HG03520 (cell line): ENCODE measurements at regions not wholly inside any gene's neighbourhood (a gene's known extent, or its start where the extent isn't known, plus 50 kb on each side); places are given as distances from the start of the nearest gene placed in this dataset.
"Not testable (repeated sequence)": the region's sequence is repeated elsewhere in the genome, so short reads cannot be mapped to it uniquely, and the experiment has no call there.

ENCODE experiments used
- ATAC-seq: cut with Tn5 transposase; IDR thresholded peaks from one replicate; pipeline ENCODE4 v1.9.1; 2021; ENCODE audit warnings: mild to moderate bottlenecking, moderate library complexity; ENCODE audit not compliant: unreplicated experiment

- no peak for ATAC-seq
Observed at GRCh38 chr7:106386958-106387357, 102.2 kb upstream of the NAMPT start.

- ATAC-seq = no peak
Observed at GRCh38 chr7:106384373-106384772, 99.6 kb upstream of the NAMPT start.

GRCh38 chr7:106382929-106383328 lies 98.1 kb upstream of the NAMPT start:
- ATAC-seq = no peak

GRCh38 chr7:106382129-106382528 lies 97.3 kb upstream of the NAMPT start:
- no peak for ATAC-seq

GRCh38 chr7:106381252-106381651 lies 96.5 kb upstream of the NAMPT start:
- ATAC-seq = no peak

GRCh38 chr7:106377847-106378361 lies 93.1 kb upstream of the NAMPT start:
- no peak for ATAC-seq

GRCh38 chr7:106376026-106376799 lies 91.4 kb upstream of the NAMPT start:
- ATAC-seq = no peak

GRCh38 chr7:106375499-106375898 lies 90.7 kb upstream of the NAMPT start:
- no peak for ATAC-seq

GRCh38 chr7:106374437-106374836 lies 89.7 kb upstream of the NAMPT start:
- no peak for ATAC-seq

- no peak for ATAC-seq
Observed at GRCh38 chr7:106372595-106373318, 88.0 kb upstream of the NAMPT start.

- no peak for ATAC-seq
Observed at GRCh38 chr7:106372126-106372525, 87.3 kb upstream of the NAMPT start.

- ATAC-seq = no peak
Observed at GRCh38 chr7:106371629-106372028, 86.8 kb upstream of the NAMPT start.

- ATAC-seq = no peak
Observed at GRCh38 chr7:106370542-106370941, 85.8 kb upstream of the NAMPT start.

GRCh38 chr7:106369816-106370215 lies 85.0 kb upstream of the NAMPT start:
- ATAC-seq = no peak

- no peak for ATAC-seq
Observed at GRCh38 chr7:106369352-106369751, 84.6 kb upstream of the NAMPT start.

- no peak for ATAC-seq
Observed at GRCh38 chr7:106367664-106368063, 82.9 kb upstream of the NAMPT start.

- ATAC-seq = peak; percentile 57
Observed at GRCh38 chr7:106367018-106367420, 82.2 kb upstream of the NAMPT start.

GRCh38 chr7:106365252-106366005 lies 80.6 kb upstream of the NAMPT start:
- no peak for ATAC-seq

- not testable (repeated sequence) for ATAC-seq
Observed at GRCh38 chr7:106362507-106362906, 77.7 kb upstream of the NAMPT start.

GRCh38 chr7:106358103-106358663 lies 73.4 kb upstream of the NAMPT start:
- no peak for ATAC-seq

GRCh38 chr7:106357675-106358074 lies 72.9 kb upstream of the NAMPT start:
- no peak for ATAC-seq
